Uterus (tissue), 3 donors: ENCODE measurements at regions not wholly inside any gene's neighbourhood (a gene's known extent, or its start where the extent isn't known, plus 50 kb on each side); places are given as distances from the start of the nearest gene placed in this dataset.
"Not testable (repeated sequence)": the region's sequence is repeated elsewhere in the genome, so short reads cannot be mapped to it uniquely, and the experiment has no call there.

Source experiments
- DNase-seq, 2 donors: peaks; one replicate each; pipeline ENCODE4 v3.0.0-alpha.2; 2019 to 2020
- H3K27ac ChIP-seq, 2 donors: fragments of 200-600 bp; sonication (generic); 1 replicate in 1 of 2; 2 replicates in 1 of 2; pipeline ENCODE4 v1.5.1; 2016 to 2018
- H3K27me3 ChIP-seq, 2 donors: fragments of 200-600 bp; sonication (generic); one replicate each; pipeline ENCODE4 v1.5.1; 2018 to 2019; ENCODE audit warnings: control low read depth in 1 of 2
- H3K36me3 ChIP-seq, 2 donors: fragments of 200-600 bp; sonication (generic); one replicate each; pipeline ENCODE4 v1.5.1; 2019; ENCODE audit warnings: control low read depth in 1 of 2
- H3K4me1 ChIP-seq, 2 donors: fragments of 200-600 bp; sonication (generic); one replicate each; pipeline ENCODE4 v1.5.1; 2018 to 2019; ENCODE audit warnings: control low read depth in 1 of 2
- H3K4me3 ChIP-seq, 2 donors: fragments of 200-600 bp; sonication (generic); 1 replicate in 1 of 2; 2 replicates in 1 of 2; pipeline ENCODE4 v1.5.1; 2018 to 2019; ENCODE audit warnings: mild to moderate bottlenecking in 1 of 2
- H3K9me3 ChIP-seq, 2 donors: fragments of 200-600 bp; sonication (generic); one replicate each; pipeline ENCODE4 v1.5.1; 2019; ENCODE audit warnings: control low read depth in 1 of 2
- POLR2A ChIP-seq, 2 donors: fragments of 450-650 bp; IDR thresholded peaks; one replicate each; pipeline ENCODE4 v1.6.1; 2016; ENCODE audit warnings: antibody characterized with exemption in 2 of 2, mild to moderate bottlenecking in 1 of 2, moderate library complexity in 1 of 2
- intact Hi-C: fragments of 100-400 bp; cut with DNase I; formaldehyde crosslinking; loops from one replicate; pipeline ENCODE4 v1.15.1; 2023; ENCODE audit warnings: low total_unique reads
- TF ChIP-seq, protein P1 (sequence below), 4 experiments: fragments of 200-600 bp in 2 of 4; fragments of 450-650 bp in 2 of 4; sonication (generic) in 2 of 4; IDR thresholded peaks; one replicate each; pipeline ENCODE4 v1.5.1; 2016 to 2019; ENCODE audit warnings: antibody characterized with exemption in 4 of 4, mild to moderate bottlenecking in 2 of 4, moderate library complexity in 1 of 4
- donor health status: DM: yes; HTN: yes; CAD: no.

DNA sequence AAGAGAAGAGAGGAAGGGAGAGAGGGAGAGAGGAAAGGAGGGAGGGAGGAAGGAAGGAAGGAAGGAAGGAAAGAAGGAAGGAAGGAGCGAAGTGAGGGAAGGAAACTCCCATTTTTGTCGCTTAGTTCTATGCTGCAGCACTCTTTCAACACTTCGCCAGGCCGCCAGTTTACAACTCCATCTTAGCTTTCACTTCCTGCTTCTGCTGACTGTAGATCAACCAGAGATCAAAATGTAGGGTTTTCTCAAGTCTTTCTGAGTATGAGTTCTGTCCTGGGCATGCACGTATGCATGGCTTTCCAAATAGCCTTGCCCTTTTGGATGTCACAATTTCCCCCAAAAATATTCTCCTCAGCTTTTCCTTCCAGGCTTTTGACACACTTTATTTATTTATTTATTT, 723.4 kb downstream of the TRHDE start:
- TF ChIP-seq POLR2A (IDR thresholded peaks at IDR 0.05) = no peak
- TF ChIP-seq, protein P1, sequence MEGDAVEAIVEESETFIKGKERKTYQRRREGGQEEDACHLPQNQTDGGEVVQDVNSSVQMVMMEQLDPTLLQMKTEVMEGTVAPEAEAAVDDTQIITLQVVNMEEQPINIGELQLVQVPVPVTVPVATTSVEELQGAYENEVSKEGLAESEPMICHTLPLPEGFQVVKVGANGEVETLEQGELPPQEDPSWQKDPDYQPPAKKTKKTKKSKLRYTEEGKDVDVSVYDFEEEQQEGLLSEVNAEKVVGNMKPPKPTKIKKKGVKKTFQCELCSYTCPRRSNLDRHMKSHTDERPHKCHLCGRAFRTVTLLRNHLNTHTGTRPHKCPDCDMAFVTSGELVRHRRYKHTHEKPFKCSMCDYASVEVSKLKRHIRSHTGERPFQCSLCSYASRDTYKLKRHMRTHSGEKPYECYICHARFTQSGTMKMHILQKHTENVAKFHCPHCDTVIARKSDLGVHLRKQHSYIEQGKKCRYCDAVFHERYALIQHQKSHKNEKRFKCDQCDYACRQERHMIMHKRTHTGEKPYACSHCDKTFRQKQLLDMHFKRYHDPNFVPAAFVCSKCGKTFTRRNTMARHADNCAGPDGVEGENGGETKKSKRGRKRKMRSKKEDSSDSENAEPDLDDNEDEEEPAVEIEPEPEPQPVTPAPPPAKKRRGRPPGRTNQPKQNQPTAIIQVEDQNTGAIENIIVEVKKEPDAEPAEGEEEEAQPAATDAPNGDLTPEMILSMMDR (IDR thresholded peaks at IDR 0.05) = no peak
- Histone ChIP-seq H3K9me3 (no peaks in the 10 kb centered on the region), H3K4me3 (no peak overlapping the region), H3K27ac (no peak overlapping the region), H3K36me3 (no peaks in the 10 kb centered on the region), H3K27me3 (no peaks in the 10 kb centered on the region), H3K4me1 (no peaks in the 10 kb centered on the region)
- DNase-seq = no peak
- intact Hi-C loops = no loop called here

DNA sequence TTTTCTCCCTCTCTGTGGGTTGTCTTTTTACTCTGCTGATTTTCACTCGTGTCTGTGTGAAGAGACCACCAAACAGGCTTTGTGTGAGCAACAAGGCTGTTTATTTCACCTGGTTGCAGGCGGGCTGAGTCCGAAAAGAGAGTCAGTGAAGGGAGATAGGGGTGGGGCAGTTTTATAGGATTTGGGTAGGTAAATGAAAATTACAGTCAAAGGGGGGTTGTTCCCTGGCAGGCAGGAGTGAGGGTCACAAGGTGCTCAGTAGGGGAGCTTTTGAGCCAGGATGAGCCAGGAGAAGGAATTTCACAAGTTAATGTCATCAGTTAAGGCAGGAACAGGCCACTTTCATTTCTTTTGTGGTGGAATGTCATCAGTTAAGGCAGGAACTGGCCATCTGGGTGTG, 729.6 kb downstream of the TRHDE start:
- H3K4me1 ChIP-seq, DNase-seq, intact Hi-C loops, H3K4me3 ChIP-seq, H3K27me3 ChIP-seq, H3K27ac ChIP-seq, H3K36me3 ChIP-seq, H3K9me3 ChIP-seq: not testable (repeated sequence)

DNA sequence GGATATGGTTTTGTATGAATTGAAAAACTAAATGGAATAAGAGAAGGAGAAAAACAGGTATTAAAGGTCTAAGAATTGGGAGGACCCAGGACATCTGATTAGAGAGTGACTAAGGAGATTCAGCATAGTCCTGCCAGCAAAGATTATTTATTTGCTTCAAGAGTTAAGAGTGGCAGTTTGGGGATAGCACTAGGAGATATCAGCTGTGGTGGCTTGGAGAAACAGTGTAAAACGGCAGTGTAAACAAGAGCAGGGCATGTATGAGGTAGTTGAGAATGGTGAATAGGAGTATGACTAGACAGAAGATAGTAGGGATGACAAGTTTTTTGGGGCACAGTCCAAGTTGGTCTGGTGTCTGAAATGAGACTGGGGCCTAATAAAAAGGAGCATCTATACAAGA, 730.3 kb downstream of the TRHDE start:
- H3K4me1 ChIP-seq, H3K4me3 ChIP-seq, H3K36me3 ChIP-seq, intact Hi-C loops, H3K27me3 ChIP-seq, DNase-seq, H3K27ac ChIP-seq, H3K9me3 ChIP-seq: not testable (repeated sequence)

DNA sequence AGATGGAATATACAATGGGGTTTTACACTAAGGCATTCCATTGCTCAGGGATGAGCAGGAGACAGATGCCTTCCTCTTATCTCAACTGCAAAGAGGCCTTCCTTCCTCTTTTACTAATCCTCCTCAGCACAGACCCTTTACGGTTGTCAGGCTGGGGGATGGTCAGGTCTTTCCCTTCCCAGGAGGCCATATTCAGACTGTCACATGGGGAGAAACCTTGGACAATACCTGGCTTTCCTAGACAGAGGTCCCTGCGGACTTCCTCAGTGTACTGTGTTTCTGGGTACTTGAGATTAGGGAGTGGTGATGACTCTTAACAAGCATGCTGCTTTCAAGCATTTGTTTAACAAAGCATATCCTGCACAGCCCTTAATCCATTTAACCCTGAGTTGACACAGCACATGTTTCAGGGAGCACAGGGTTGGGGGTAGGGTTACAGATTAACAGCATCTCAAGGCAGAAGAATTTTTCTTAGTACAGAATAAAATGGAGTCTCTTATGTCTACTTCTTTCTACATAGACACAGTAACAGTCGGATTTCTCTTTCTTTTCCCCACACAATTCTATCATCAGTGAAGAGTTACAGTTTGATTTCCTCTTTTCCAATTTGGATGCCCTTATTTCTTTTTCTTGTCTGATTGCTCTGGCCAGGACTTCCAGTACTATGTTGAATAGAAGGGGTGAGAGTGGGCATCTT, 737.1 kb downstream of the TRHDE start:
- H3K27ac ChIP-seq, H3K27me3 ChIP-seq, H3K4me3 ChIP-seq, H3K36me3 ChIP-seq, H3K4me1 ChIP-seq, DNase-seq, intact Hi-C loops, H3K9me3 ChIP-seq: not testable (repeated sequence)

DNA sequence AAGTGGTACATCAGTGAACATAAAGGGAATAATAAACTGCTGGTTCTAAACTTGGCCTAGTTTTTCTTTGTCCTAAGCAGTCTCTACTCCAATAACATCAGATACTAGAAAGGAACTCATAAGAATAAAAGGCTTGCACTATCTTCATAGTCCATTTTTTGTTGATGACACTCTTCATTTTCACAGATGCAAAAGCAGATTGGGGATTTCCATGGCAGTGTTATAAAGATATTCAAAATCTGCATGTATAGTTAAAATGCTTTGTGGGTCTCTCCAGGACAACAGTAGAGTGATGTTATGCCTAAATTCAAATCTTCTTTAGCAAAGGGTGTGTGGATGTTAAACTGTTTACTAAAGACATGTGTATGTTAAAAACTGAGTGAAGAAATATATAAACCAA, 745.8 kb downstream of the TRHDE start:
- TF ChIP-seq POLR2A (IDR thresholded peaks at IDR 0.05) = no peak
- TF ChIP-seq, protein P1 (IDR thresholded peaks at IDR 0.05) = no peak
- no peaks in the 10 kb centered on the region for H3K9me3 ChIP-seq

DNA sequence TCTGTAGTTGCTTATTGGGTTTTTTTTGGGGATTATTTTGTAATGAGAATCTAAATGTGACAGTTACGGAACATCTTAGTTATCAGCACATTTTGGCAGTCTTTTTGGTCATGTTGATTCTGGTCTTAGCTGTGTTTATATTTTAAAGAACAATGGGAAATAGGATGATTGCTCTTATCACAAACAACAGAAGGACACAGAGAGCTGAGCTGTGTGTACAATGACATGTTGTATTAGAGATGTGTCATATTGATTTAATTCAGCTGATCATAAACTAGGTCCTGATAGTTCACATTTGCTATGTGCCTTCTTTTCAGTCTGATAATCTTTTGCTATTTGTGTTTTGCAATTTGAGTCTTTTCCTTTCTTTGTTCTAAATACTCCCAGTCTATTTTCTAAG, 781.7 kb downstream of the TRHDE start:
- TF ChIP-seq, protein P1 (IDR thresholded peaks at IDR 0.05) = no peak
- TF ChIP-seq POLR2A (IDR thresholded peaks at IDR 0.05) = no peak
- DNase-seq = no peak
- H3K27me3 ChIP-seq = no peaks in the 10 kb centered on the region
- no peaks in the 10 kb centered on the region for H3K4me1 ChIP-seq
- no peaks in the 10 kb centered on the region for H3K36me3 ChIP-seq
- H3K27ac ChIP-seq = no peak overlapping the region
- intact Hi-C loops = no loop called here
- no peaks in the 10 kb centered on the region for H3K9me3 ChIP-seq
- H3K4me3 ChIP-seq = no peak overlapping the region

More for the DNA sequence above, 745.8 kb downstream of the TRHDE start:
- Histone ChIP-seq H3K4me3 (no peak overlapping the region), H3K27ac (no peak overlapping the region), H3K36me3 (no peaks in the 10 kb centered on the region), H3K4me1 (no peaks in the 10 kb centered on the region), H3K27me3 (no peaks in the 10 kb centered on the region)
- no peak for DNase-seq
- intact Hi-C loops = no loop called here

DNA sequence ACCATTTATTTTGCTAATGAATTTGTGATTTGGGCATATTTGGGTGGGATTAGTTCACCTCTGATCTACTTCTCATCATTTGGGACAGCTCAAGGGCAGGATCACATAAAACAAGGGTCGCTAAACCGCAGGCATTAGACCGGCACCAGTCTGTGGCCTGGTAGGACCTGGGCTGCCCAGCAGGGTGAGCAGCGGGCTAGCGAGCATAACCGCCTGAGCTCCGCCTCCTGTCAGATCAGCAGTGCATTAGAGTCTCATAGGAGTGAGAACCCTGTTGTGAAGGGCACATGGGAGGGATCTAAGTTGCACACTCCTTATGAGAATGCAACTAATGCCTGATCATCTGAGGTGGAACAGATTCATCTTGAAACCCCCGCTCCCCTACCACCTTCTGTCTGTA, 785.3 kb downstream of the TRHDE start:
- intact Hi-C loops = no loop called here
- no peak for DNase-seq
- TF ChIP-seq, protein P1 (IDR thresholded peaks at IDR 0.05) = no peak
- TF ChIP-seq POLR2A (IDR thresholded peaks at IDR 0.05) = no peak
- H3K4me3 ChIP-seq = no peak overlapping the region
- no peaks in the 10 kb centered on the region for H3K36me3 ChIP-seq
- H3K27me3 ChIP-seq = no peaks in the 10 kb centered on the region
- no peaks in the 10 kb centered on the region for H3K4me1 ChIP-seq
- no peaks in the 10 kb centered on the region for H3K9me3 ChIP-seq
- no peak overlapping the region for H3K27ac ChIP-seq
